ENCODE measurements at regions not wholly inside any gene's neighbourhood (a gene's known extent, or its start where the extent isn't known, plus 50 kb on each side); places are given as distances from the start of the nearest gene placed in this dataset.

DNA sequence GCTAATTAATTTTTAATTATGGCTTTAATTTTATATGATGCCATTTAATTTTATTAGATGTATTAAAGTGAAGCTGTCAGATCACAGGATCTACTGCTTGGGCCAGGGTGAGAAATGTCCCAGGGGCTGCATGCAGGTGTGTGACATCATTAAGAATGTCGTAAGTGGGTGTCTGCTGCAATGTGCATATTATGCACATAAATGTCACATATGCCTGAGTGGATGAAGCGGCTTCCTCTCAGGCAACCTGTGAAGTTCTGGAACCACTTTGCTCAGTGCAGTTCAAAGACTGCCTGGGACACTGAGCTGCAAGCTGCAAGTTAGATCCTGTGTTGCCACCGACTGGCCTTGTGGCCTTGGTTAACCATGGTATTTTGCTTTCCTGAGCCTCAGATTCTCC lies 355.0 kb downstream of the UQCRFS1 start:
- TF ChIP-seq CEBPB (IDR thresholded peaks at IDR 0.05) (no peak), TAF1 (IDR thresholded peaks at IDR 0.05; ENCODE audit: low read depth) (no peak), TEAD4 (IDR thresholded peaks at IDR 0.05) (no peak), NFIC (IDR thresholded peaks at IDR 0.05) (no peak), TCF12 (IDR thresholded peaks at IDR 0.05; ENCODE audit: low read depth) (no peak), YY1 (IDR thresholded peaks at IDR 0.05; ENCODE audit: low read depth) (no peak), ZBTB7A (IDR thresholded peaks at IDR 0.05; ENCODE audit: low read depth) (no peak), EGR1 (IDR thresholded peaks at IDR 0.05) (no peak), RAD21 (IDR thresholded peaks at IDR 0.05; ENCODE audit: low read depth) (no peak), EP300 (IDR thresholded peaks at IDR 0.05; ENCODE audit: borderline replicate concordance) (no peak), MAX (IDR thresholded peaks at IDR 0.05) (no peak), CREB1 (IDR thresholded peaks at IDR 0.05; ENCODE audit: low read depth) (no peak), FOXM1 (IDR thresholded peaks at IDR 0.05; ENCODE audit: borderline replicate concordance, low read depth) (no peak)
- TF ChIP-seq, protein P1, sequence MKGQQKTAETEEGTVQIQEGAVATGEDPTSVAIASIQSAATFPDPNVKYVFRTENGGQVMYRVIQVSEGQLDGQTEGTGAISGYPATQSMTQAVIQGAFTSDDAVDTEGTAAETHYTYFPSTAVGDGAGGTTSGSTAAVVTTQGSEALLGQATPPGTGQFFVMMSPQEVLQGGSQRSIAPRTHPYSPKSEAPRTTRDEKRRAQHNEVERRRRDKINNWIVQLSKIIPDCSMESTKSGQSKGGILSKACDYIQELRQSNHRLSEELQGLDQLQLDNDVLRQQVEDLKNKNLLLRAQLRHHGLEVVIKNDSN (IDR thresholded peaks at IDR 0.05), result no peak
- TF ChIP-seq, protein P2, sequence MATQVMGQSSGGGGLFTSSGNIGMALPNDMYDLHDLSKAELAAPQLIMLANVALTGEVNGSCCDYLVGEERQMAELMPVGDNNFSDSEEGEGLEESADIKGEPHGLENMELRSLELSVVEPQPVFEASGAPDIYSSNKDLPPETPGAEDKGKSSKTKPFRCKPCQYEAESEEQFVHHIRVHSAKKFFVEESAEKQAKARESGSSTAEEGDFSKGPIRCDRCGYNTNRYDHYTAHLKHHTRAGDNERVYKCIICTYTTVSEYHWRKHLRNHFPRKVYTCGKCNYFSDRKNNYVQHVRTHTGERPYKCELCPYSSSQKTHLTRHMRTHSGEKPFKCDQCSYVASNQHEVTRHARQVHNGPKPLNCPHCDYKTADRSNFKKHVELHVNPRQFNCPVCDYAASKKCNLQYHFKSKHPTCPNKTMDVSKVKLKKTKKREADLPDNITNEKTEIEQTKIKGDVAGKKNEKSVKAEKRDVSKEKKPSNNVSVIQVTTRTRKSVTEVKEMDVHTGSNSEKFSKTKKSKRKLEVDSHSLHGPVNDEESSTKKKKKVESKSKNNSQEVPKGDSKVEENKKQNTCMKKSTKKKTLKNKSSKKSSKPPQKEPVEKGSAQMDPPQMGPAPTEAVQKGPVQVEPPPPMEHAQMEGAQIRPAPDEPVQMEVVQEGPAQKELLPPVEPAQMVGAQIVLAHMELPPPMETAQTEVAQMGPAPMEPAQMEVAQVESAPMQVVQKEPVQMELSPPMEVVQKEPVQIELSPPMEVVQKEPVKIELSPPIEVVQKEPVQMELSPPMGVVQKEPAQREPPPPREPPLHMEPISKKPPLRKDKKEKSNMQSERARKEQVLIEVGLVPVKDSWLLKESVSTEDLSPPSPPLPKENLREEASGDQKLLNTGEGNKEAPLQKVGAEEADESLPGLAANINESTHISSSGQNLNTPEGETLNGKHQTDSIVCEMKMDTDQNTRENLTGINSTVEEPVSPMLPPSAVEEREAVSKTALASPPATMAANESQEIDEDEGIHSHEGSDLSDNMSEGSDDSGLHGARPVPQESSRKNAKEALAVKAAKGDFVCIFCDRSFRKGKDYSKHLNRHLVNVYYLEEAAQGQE (IDR thresholded peaks at IDR 0.05; ENCODE audit: low read depth), result no peak

DNA sequence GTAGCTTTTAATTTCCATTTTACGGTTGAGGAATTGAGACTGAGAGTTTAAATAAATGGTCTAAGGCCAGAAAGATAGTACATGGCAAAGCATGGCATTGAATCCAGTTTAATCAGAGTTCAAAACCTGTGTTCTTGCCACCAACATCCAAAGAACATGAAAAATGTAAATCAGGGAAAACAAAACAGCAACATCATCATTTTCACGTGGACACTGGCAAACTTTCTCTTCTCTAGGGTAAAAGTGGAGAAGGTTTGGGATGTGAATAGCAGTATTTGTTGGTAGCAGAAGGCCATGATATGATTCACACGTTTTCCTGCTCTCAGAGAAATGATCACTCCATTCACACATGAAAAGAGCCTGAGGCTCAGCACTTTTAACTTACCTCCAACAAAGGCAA lies 357.7 kb downstream of the UQCRFS1 start:
- TF ChIP-seq CREB1 (IDR thresholded peaks at IDR 0.05; ENCODE audit: low read depth), result no peak
- no peak for TF ChIP-seq CEBPB (IDR thresholded peaks at IDR 0.05)
- no peak for TF ChIP-seq EP300 (IDR thresholded peaks at IDR 0.05; ENCODE audit: borderline replicate concordance)
- no peak for TF ChIP-seq NFIC (IDR thresholded peaks at IDR 0.05)
- no peak for TF ChIP-seq RAD21 (IDR thresholded peaks at IDR 0.05; ENCODE audit: low read depth)
- no peak for TF ChIP-seq YY1 (IDR thresholded peaks at IDR 0.05; ENCODE audit: low read depth)
- no peak for TF ChIP-seq FOXM1 (IDR thresholded peaks at IDR 0.05; ENCODE audit: borderline replicate concordance, low read depth)
- no peak for TF ChIP-seq ZBTB7A (IDR thresholded peaks at IDR 0.05; ENCODE audit: low read depth)
- no peak for TF ChIP-seq TAF1 (IDR thresholded peaks at IDR 0.05; ENCODE audit: low read depth)
- TF ChIP-seq, protein P1 (IDR thresholded peaks at IDR 0.05), result no peak
- TF ChIP-seq TCF12 (IDR thresholded peaks at IDR 0.05; ENCODE audit: low read depth), result no peak
- TF ChIP-seq EGR1 (IDR thresholded peaks at IDR 0.05), result no peak
- TF ChIP-seq, protein P2 (IDR thresholded peaks at IDR 0.05; ENCODE audit: low read depth), result no peak
- no peak for TF ChIP-seq TEAD4 (IDR thresholded peaks at IDR 0.05)
- TF ChIP-seq MAX (IDR thresholded peaks at IDR 0.05), result no peak

- TF ChIP-seq TCF12 (IDR thresholded peaks at IDR 0.05; ENCODE audit: low read depth), result no peak
- TF ChIP-seq, protein P2 (IDR thresholded peaks at IDR 0.05; ENCODE audit: low read depth), result no peak
- no peak for TF ChIP-seq CEBPB (IDR thresholded peaks at IDR 0.05)
- TF ChIP-seq TEAD4 (IDR thresholded peaks at IDR 0.05), result no peak
- no peak for TF ChIP-seq MAX (IDR thresholded peaks at IDR 0.05)
- TF ChIP-seq YY1 (IDR thresholded peaks at IDR 0.05; ENCODE audit: low read depth), result no peak
- no peak for TF ChIP-seq NFIC (IDR thresholded peaks at IDR 0.05)
- TF ChIP-seq EP300 (IDR thresholded peaks at IDR 0.05; ENCODE audit: borderline replicate concordance), result no peak
- no peak for TF ChIP-seq ZBTB7A (IDR thresholded peaks at IDR 0.05; ENCODE audit: low read depth)
- TF ChIP-seq, protein P1 (IDR thresholded peaks at IDR 0.05), result no peak
- TF ChIP-seq RAD21 (IDR thresholded peaks at IDR 0.05; ENCODE audit: low read depth), result no peak
Measured at GRCh38 chr19:28847468-28847867, 365.5 kb downstream of the UQCRFS1 start.

All from Ishikawa (cell line).